K562 (cell line): ENCODE measurements at regions not wholly inside any gene's neighbourhood (a gene's known extent, or its start where the extent isn't known, plus 50 kb on each side); places are given as distances from the start of the nearest gene placed in this dataset.

Experiments
- ATAC-seq: fragments of 200-7000 bp; cut with Tn5 transposase; 3 replicates; pipeline ENCODE4 v1.9.1; 2020; ENCODE audit warnings: moderate library complexity
- BruUV-seq: library from RNA; stranded (reverse); fragments of 400-500 nt; replicated peaks from 2 replicates; lab custom pipeline; 2021; lab: Mats Ljungman, UMichigan
- CTCF ChIA-PET: fragments of 300-600 bp; formaldehyde crosslinking; extraction: SDS; loops from one replicate; lab custom pipeline; 2021; ENCODE audit warnings: low intra/inter-chr PET ratio; lab: Yijun Ruan, JAX
- POLR2A ChIA-PET: fragments of 300-600, 350-650 bp; sonication (Branson Sonifier 250); formaldehyde crosslinking; extraction: SDS; loops from one replicate; lab custom pipeline; 2021; ENCODE audit warnings: antibody characterized with exemption, inconsistent platforms; lab: Yijun Ruan, JAX
- DNase-seq, 4 experiments: peaks; one replicate each; pipeline versions ENCODE4 v3.0.0 to v3.0.0-alpha.2; 2011 to 2018; ENCODE audit warnings: low spot score in 3 of 4, mixed read lengths in 3 of 4; ENCODE audit errors: extremely low read depth in 1 of 4
- FAIRE-seq: peaks from 2 replicates; lab custom pipeline; 2011; peaks lifted over from hg19 to GRCh38; lab: Jason Lieb, UNC
- H2AFZ ChIP-seq: 2 replicates; pipeline ENCODE4 v1.6.0; 2011; ENCODE audit warnings: low read depth, low read length, control low read depth, inconsistent platforms
- H3K27ac ChIP-seq: fragments of 200-600 bp; 3 replicates; pipeline ENCODE4 v1.8.0; 2011; ENCODE audit warnings: low read depth, mild to moderate bottlenecking, control low read depth, inconsistent platforms, low read length, moderate library complexity, mixed read lengths; ENCODE audit errors: extremely low read depth
- H3K27me3 ChIP-seq, 2 experiments: fragments of 300-600 bp in 1 of 2; 2 replicates in 1 of 2; 3 replicates in 1 of 2; pipeline versions ENCODE4 v1.6.0 to v1.8.0; 2011; ENCODE audit warnings: inconsistent platforms in 2 of 2, low read length in 2 of 2, mild to moderate bottlenecking in 1 of 2, mixed read lengths in 1 of 2, moderate library complexity in 1 of 2; ENCODE audit not compliant: control insufficient read depth in 2 of 2, insufficient read depth in 2 of 2
- H3K36me3 ChIP-seq: fragments of 300-600 bp; 3 replicates; pipeline ENCODE4 v1.8.0; 2011; ENCODE audit warnings: mild to moderate bottlenecking, low read length, inconsistent platforms; ENCODE audit not compliant: control insufficient read depth, insufficient read depth
- H3K4me1 ChIP-seq, 2 experiments: fragments of 200-600 bp in 1 of 2; replicated peaks in 1 of 2; 2 replicates in 1 of 2; 3 replicates in 1 of 2; pipeline versions ENCODE4 v1.5.1 to v1.8.0; 2011; ENCODE audit warnings: inconsistent platforms in 2 of 2, low read length in 2 of 2, mild to moderate bottlenecking in 1 of 2, mixed read lengths in 1 of 2, moderate library complexity in 1 of 2; ENCODE audit not compliant: control insufficient read depth in 2 of 2, insufficient read depth in 2 of 2
- H3K4me2 ChIP-seq: 2 replicates; pipeline ENCODE4 v1.6.1; 2011; ENCODE audit warnings: low read length, control low read depth, inconsistent platforms, mixed read lengths; ENCODE audit not compliant: insufficient read depth
- H3K4me3 ChIP-seq: fragments of 200-600 bp; sonication (generic), shearing (Covaris generic); 2 replicates; pipeline ENCODE4 v1.5.1; 2016; ENCODE audit warnings: control low read depth, inconsistent platforms
- H3K79me2 ChIP-seq: fragments of 200-600 bp; 3 replicates; pipeline ENCODE4 v1.8.0; 2011; ENCODE audit warnings: low read length, inconsistent platforms; ENCODE audit not compliant: control insufficient read depth, insufficient read depth
- H3K9ac ChIP-seq, 2 experiments: 2 replicates each; pipeline versions ENCODE4 v1.6.0 to v1.6.1; 2011; ENCODE audit warnings: low read depth in 2 of 2, low read length in 2 of 2, control low read depth in 1 of 2, inconsistent platforms in 1 of 2, mild to moderate bottlenecking in 1 of 2, mixed read lengths in 1 of 2; ENCODE audit not compliant: insufficient read depth in 1 of 2
- H3K9me1 ChIP-seq: one replicate; pipeline ENCODE4 v1.6.0; 2011; ENCODE audit warnings: inconsistent platforms, mild to moderate bottlenecking, low read length, moderate library complexity; ENCODE audit not compliant: control insufficient read depth, insufficient read depth
- H3K9me3 ChIP-seq: replicated peaks from 2 replicates; pipeline ENCODE4 v1.5.1; 2011; ENCODE audit warnings: low read depth, low read length, inconsistent platforms; ENCODE audit not compliant: control insufficient read depth, insufficient read depth
- H4K20me1 ChIP-seq: replicated peaks from 2 replicates; pipeline ENCODE4 v1.6.1; 2011; ENCODE audit warnings: low read length, inconsistent platforms, mixed read lengths; ENCODE audit not compliant: control insufficient read depth, insufficient read depth
- ESRRA ChIP-seq: fragments of 450-650 bp; IDR thresholded peaks from 2 replicates; pipeline ENCODE4 v1.6.1; 2014; ENCODE audit warnings: low read depth, mild to moderate bottlenecking, moderate library complexity, borderline replicate concordance
- EWSR1 ChIP-seq: fragments of 450-650 bp; IDR thresholded peaks from 2 replicates; pipeline ENCODE4 v1.6.1; 2018; ENCODE audit warnings: borderline replicate concordance, mild to moderate bottlenecking, low read depth, moderate library complexity; ENCODE audit not compliant: partially characterized antibody
- GTF2F1 ChIP-seq: IDR thresholded peaks from 2 replicates; pipeline ENCODE4 v1.6.1; 2011; ENCODE audit warnings: low read depth, low read length, improper control_type of control experiment
- L3MBTL2 ChIP-seq: fragments of 450-650 bp; IDR thresholded peaks from 2 replicates; pipeline ENCODE4 v1.6.1; 2016; ENCODE audit warnings: mild to moderate bottlenecking, moderate library complexity
- LEF1 ChIP-seq: fragments of 450-650 bp; IDR thresholded peaks from 2 replicates; pipeline ENCODE4 v1.6.1; 2016; ENCODE audit warnings: mild to moderate bottlenecking
- MAFG ChIP-seq: fragments of 450-650 bp; conservative IDR thresholded peaks from 2 replicates; pipeline ENCODE4 v1.6.1; 2016; ENCODE audit warnings: missing genetic modification characterization, missing compliant biosample characterization
- MXD1 ChIP-seq: fragments of 250-450 bp; sonication (Bioruptor Pico); IDR thresholded peaks from 2 replicates; pipeline ENCODE4 v1.8.0; 2021; ENCODE audit warnings: borderline replicate concordance, mild to moderate bottlenecking, moderate library complexity; ENCODE audit not compliant: poor library complexity, severe bottlenecking
- PRDM10 ChIP-seq: fragments of 450-650 bp; IDR thresholded peaks from 2 replicates; pipeline ENCODE4 v1.6.1; 2018; ENCODE audit not compliant: partially characterized antibody
- RBM25 ChIP-seq: fragments of 200-400 bp; formaldehyde crosslinking; IDR thresholded peaks from 2 replicates; pipeline ENCODE4 v1.6.1; 2018; ENCODE audit warnings: low read length, low read depth, moderate library complexity; ENCODE audit not compliant: severe bottlenecking
- SAFB2 ChIP-seq: fragments of 200-400 bp; formaldehyde crosslinking; IDR thresholded peaks from 2 replicates; pipeline ENCODE4 v1.6.1; 2018; ENCODE audit warnings: borderline replicate concordance, low read length, low read depth, moderate library complexity; ENCODE audit not compliant: severe bottlenecking
- TAF7 ChIP-seq: fragments of 450-650 bp; IDR thresholded peaks from 2 replicates; pipeline ENCODE4 v1.6.1; 2016; ENCODE audit warnings: missing genetic modification characterization, missing compliant biosample characterization
- TCF15 ChIP-seq: fragments of 250-450 bp; sonication (Bioruptor Pico); IDR thresholded peaks from 2 replicates; pipeline ENCODE4 v1.8.0; 2022; ENCODE audit warnings: moderate library complexity, mild to moderate bottlenecking, inconsistent platforms
- ZFP36 ChIP-seq: fragments of 150-350 bp; IDR thresholded peaks from 2 replicates; pipeline ENCODE4 v1.6.1; 2018; ENCODE audit warnings: low read length, low read depth; ENCODE audit not compliant: partially characterized antibody
- WGBS: fragments of 100-300 bp; shearing (Covaris generic); methylation state at CpG from one replicate; pipeline ENCODE4 v1.1.6; 2016; ENCODE audit warnings: low coverage, mixed read lengths; ENCODE audit not compliant: insufficient coverage; ENCODE audit errors: missing lambda C conversion rate; 5-methylcytosine and 5-hydroxymethylcytosine counted together
- in situ Hi-C: fragments of 300-500 bp; cut with MboI; formaldehyde crosslinking; loops from 4 replicates; pipeline ENCODE4 v1.15.0; 2018; ENCODE audit warnings: inconsistent platforms, mixed read lengths
- intact Hi-C: fragments of 100-400 bp; cut with micrococcal nuclease; formaldehyde crosslinking; loops from 2 replicates; pipeline ENCODE4 v1.14.2; 2022

- Histone ChIP-seq H3K36me3 (no peaks in the 10 kb centered on the region), H3K9me3 (no peaks in the 10 kb centered on the region), H4K20me1 (no peaks in the 10 kb centered on the region), H3K79me2 (no peaks in the 10 kb centered on the region), H3K4me3 (no peak overlapping the region), H3K4me2 (no peak overlapping the region), H3K4me1 (no peaks in the 10 kb centered on the region), H3K9ac (no peak overlapping the region), H2AFZ (no peak overlapping the region), H3K27ac (no peak overlapping the region), H3K27me3 (peaks cover 0 to 8% of the 10 kb centered on the region in 2 experiments; a peak in 3 of 5 replicates), H3K9me1 (no peaks in the 10 kb centered on the region)
- ATAC-seq (no peak), DNase-seq (no peak), FAIRE-seq (no peak)
- TF ChIP-seq ZFP36 (peak; percentile 67), RBM25 (peak; percentile 75), MXD1 (CRISPR knock-in tag) (no peak)
- BruUV-seq, result no TSS peak
- intact Hi-C loops (no loop called here), in situ Hi-C loops (no loop called here)
- POLR2A ChIA-PET, result interaction anchor here (1.0 kb wide), 1 partner anchor 11 kb away, joined by 3 read pairs; no protein-coding TSS in a partner anchor
- CTCF ChIA-PET, result no interaction called here
Observed at GRCh38 chr1:185497177-185497576, 180.1 kb upstream of the IVNS1ABP start.

GRCh38 chr1:185495898-185496297 lies 178.9 kb upstream of the IVNS1ABP start:
- H2AFZ ChIP-seq, result no peak overlapping the region
- DNase-seq (no peak), ATAC-seq (no peak; the same call in 1 of the 3 replicates), FAIRE-seq (no peak)
- WGBS, result 0% methylated on average over 1 of the region's 1 CpG
- H3K27me3 ChIP-seq, result peaks cover 2 to 8% of the 10 kb centered on the region in 2 experiments; a peak in 3 of 5 replicates
- in situ Hi-C loops, result no loop called here
- no TSS peak for BruUV-seq
- H4K20me1 ChIP-seq, result no peaks in the 10 kb centered on the region
- no peaks in the 10 kb centered on the region for H3K9me3 ChIP-seq
- no peak overlapping the region for H3K27ac ChIP-seq
- no peaks in the 10 kb centered on the region for H3K79me2 ChIP-seq
- no peak overlapping the region for H3K4me2 ChIP-seq
- H3K4me3 ChIP-seq, result no peak overlapping the region
- no peaks in the 10 kb centered on the region for H3K9me1 ChIP-seq
- ChIA-PET POLR2A (no interaction called here), CTCF (no interaction called here)
- H3K36me3 ChIP-seq, result no peaks in the 10 kb centered on the region
- intact Hi-C loops, result no loop called here
- H3K9ac ChIP-seq, result no peak overlapping the region
- no peaks in the 10 kb centered on the region for H3K4me1 ChIP-seq
- TF ChIP-seq EWSR1, result no peak
- TF ChIP-seq L3MBTL2, result no peak
- TF ChIP-seq ESRRA, result no peak
- TF ChIP-seq SAFB2, result no peak
- TF ChIP-seq PRDM10, result no peak
- no peak for TF ChIP-seq LEF1
- TF ChIP-seq MAFG, result no peak
- no peak for TF ChIP-seq TAF7 (tag)
- no peak for TF ChIP-seq GTF2F1
- no peak for TF ChIP-seq TCF15 (CRISPR knock-in tag)
